ENCODE measurements at regions not wholly inside any gene's neighbourhood (a gene's known extent, or its start where the extent isn't known, plus 50 kb on each side); places are given as distances from the start of the nearest gene placed in this dataset.

GRCh38 chr4:74522251-74522991 is 77.5 kb downstream of the AREG start:
- TF ChIP-seq CTCF (tag by site-specific recombination; IDR thresholded peaks at IDR 0.05) (no peak), ZNF768 (tag by site-specific recombination; IDR thresholded peaks at IDR 0.05) (no peak), YY1 (tag by site-specific recombination; IDR thresholded peaks at IDR 0.05) (no peak), PRDM4 (tag by site-specific recombination; IDR thresholded peaks at IDR 0.05) (no peak), ZNF350 (tag by site-specific recombination; IDR thresholded peaks at IDR 0.05) (no peak), ZNF362 (tag by site-specific recombination; IDR thresholded peaks at IDR 0.05) (no peak), ZNF133 (tag by site-specific recombination; IDR thresholded peaks at IDR 0.05) (no peak), ZBTB21 (tag by site-specific recombination; IDR thresholded peaks at IDR 0.05) (no peak), ZNF202 (tag by site-specific recombination; IDR thresholded peaks at IDR 0.05; ENCODE audit: borderline replicate concordance) (no peak), ZNF274 (IDR thresholded peaks at IDR 0.05; ENCODE audit: low read length) (no peak), ZNF274 (tag by site-specific recombination; IDR thresholded peaks at IDR 0.05; ENCODE audit: borderline replicate concordance) (no peak), ZNF37A (tag by site-specific recombination; IDR thresholded peaks at IDR 0.05) (no peak), ZNF639 (tag by site-specific recombination; IDR thresholded peaks at IDR 0.05) (no peak), ZNF311 (tag by site-specific recombination; IDR thresholded peaks at IDR 0.05; ENCODE audit: borderline replicate concordance) (no peak), KLF8 (tag by site-specific recombination; IDR thresholded peaks at IDR 0.05) (no peak)
